ENCODE measurements at regions not wholly inside any gene's neighbourhood (a gene's known extent, or its start where the extent isn't known, plus 50 kb on each side); places are given as distances from the start of the nearest gene placed in this dataset.
A peak's percentile ranks its signal among the peaks of the same experiment; 100 is the strongest.

DNA sequence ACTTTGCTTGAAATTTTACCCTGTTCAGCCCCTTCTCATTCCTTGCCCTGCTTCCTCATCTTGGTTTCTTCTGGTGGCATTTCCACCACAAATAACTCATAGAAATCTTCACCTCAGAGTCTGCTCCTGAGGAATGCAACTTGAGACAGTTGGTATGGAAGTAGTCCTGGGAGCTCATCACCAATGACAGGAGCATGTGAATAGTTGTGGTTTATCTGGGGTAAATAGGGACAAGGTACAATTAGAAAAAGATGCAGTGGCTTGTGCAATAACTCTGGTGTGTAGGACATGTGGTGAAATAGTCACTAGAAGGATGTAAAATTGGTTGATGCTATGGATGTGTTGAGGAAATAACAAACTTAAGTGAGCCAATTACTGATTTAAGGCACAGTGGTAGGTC is 72.7 kb upstream of the CHRNA7 start (continued):
- TF ChIP-seq, protein P1, sequence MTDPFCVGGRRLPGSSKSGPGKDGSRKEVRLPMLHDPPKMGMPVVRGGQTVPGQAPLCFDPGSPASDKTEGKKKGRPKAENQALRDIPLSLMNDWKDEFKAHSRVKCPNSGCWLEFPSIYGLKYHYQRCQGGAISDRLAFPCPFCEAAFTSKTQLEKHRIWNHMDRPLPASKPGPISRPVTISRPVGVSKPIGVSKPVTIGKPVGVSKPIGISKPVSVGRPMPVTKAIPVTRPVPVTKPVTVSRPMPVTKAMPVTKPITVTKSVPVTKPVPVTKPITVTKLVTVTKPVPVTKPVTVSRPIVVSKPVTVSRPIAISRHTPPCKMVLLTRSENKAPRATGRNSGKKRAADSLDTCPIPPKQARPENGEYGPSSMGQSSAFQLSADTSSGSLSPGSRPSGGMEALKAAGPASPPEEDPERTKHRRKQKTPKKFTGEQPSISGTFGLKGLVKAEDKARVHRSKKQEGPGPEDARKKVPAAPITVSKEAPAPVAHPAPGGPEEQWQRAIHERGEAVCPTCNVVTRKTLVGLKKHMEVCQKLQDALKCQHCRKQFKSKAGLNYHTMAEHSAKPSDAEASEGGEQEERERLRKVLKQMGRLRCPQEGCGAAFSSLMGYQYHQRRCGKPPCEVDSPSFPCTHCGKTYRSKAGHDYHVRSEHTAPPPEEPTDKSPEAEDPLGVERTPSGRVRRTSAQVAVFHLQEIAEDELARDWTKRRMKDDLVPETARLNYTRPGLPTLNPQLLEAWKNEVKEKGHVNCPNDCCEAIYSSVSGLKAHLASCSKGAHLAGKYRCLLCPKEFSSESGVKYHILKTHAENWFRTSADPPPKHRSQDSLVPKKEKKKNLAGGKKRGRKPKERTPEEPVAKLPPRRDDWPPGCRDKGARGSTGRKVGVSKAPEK (CRISPR knock-in tag; IDR thresholded peaks at IDR 0.05; ENCODE audit: borderline replicate concordance): no peak
- TF ChIP-seq, protein P2, sequence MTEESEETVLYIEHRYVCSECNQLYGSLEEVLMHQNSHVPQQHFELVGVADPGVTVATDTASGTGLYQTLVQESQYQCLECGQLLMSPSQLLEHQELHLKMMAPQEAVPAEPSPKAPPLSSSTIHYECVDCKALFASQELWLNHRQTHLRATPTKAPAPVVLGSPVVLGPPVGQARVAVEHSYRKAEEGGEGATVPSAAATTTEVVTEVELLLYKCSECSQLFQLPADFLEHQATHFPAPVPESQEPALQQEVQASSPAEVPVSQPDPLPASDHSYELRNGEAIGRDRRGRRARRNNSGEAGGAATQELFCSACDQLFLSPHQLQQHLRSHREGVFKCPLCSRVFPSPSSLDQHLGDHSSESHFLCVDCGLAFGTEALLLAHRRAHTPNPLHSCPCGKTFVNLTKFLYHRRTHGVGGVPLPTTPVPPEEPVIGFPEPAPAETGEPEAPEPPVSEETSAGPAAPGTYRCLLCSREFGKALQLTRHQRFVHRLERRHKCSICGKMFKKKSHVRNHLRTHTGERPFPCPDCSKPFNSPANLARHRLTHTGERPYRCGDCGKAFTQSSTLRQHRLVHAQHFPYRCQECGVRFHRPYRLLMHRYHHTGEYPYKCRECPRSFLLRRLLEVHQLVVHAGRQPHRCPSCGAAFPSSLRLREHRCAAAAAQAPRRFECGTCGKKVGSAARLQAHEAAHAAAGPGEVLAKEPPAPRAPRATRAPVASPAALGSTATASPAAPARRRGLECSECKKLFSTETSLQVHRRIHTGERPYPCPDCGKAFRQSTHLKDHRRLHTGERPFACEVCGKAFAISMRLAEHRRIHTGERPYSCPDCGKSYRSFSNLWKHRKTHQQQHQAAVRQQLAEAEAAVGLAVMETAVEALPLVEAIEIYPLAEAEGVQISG (CRISPR knock-in tag; IDR thresholded peaks at IDR 0.05): no peak
- TF ChIP-seq ZBTB21 (CRISPR knock-in tag; IDR thresholded peaks at IDR 0.05) (no peak), MED13 (CRISPR knock-in tag; IDR thresholded peaks at IDR 0.05) (no peak), ZKSCAN1 (IDR thresholded peaks at IDR 0.05; ENCODE audit: low read length) (no peak), ZSCAN9 (CRISPR knock-in tag; IDR thresholded peaks at IDR 0.05; ENCODE audit: borderline replicate concordance) (no peak)

DNA sequence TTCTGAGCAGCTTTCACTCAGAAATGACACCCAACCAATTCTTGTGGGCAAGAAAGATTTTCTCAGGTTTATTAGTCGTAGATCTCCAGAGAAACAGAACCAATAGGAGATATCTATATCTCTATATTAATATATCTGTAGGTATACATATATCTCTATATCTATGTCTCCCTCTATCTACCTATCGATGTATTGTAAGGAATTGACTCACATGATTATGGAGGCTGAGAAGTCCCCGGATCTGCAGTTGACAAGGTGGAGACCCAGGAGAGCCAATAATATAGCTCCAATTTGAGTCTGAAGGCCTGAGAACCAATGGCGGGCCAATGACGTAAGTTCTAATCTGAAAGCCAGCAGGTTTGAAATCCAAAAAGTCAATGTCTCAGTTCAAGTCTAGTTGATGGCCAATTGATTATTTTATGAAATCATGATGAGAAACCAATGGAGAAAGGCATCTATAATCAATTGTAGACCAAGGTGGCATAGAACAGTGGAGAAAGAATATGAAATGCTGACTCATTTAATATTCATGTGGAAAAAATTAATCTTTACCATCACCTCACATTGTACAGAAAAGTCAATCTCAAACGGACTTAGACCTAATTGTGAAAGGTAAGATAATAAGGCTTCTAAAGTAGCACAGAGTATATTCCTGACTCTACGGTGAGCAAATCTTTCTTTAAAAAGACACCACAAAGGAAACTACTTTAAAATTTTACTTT is 65.6 kb upstream of the CHRNA7 start:
- no TSS peak for BruUV-seq (replicated peaks)
- TF ChIP-seq ZNF703 (CRISPR knock-in tag; IDR thresholded peaks at IDR 0.05; ENCODE audit: borderline replicate concordance) (no peak), NPAS2 (CRISPR knock-in tag; IDR thresholded peaks at IDR 0.05; ENCODE audit: borderline replicate concordance) (no peak), BORCS8-MEF2B (CRISPR knock-in tag; IDR thresholded peaks at IDR 0.05) (no peak), SETDB1 (CRISPR knock-in tag; IDR thresholded peaks at IDR 0.05; ENCODE audit: borderline replicate concordance) (no peak), MAFF (IDR thresholded peaks at IDR 0.05; ENCODE audit: low read depth, low read length) (peak; percentile 38; the same call in 1 of the 2 replicates), ETV5 (CRISPR knock-in tag; IDR thresholded peaks at IDR 0.05; ENCODE audit: borderline replicate concordance) (no peak), PITX1 (CRISPR knock-in tag; IDR thresholded peaks at IDR 0.05) (no peak), IRF2 (CRISPR knock-in tag; IDR thresholded peaks at IDR 0.05) (no peak), MBD4 (IDR thresholded peaks at IDR 0.05; ENCODE audit: borderline replicate concordance, low read length) (no peak)
- TF ChIP-seq, protein P3, sequence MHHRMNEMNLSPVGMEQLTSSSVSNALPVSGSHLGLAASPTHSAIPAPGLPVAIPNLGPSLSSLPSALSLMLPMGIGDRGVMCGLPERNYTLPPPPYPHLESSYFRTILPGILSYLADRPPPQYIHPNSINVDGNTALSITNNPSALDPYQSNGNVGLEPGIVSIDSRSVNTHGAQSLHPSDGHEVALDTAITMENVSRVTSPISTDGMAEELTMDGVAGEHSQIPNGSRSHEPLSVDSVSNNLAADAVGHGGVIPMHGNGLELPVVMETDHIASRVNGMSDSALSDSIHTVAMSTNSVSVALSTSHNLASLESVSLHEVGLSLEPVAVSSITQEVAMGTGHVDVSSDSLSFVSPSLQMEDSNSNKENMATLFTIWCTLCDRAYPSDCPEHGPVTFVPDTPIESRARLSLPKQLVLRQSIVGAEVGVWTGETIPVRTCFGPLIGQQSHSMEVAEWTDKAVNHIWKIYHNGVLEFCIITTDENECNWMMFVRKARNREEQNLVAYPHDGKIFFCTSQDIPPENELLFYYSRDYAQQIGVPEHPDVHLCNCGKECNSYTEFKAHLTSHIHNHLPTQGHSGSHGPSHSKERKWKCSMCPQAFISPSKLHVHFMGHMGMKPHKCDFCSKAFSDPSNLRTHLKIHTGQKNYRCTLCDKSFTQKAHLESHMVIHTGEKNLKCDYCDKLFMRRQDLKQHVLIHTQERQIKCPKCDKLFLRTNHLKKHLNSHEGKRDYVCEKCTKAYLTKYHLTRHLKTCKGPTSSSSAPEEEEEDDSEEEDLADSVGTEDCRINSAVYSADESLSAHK (CRISPR knock-in tag; IDR thresholded peaks at IDR 0.05; ENCODE audit: borderline replicate concordance): no peak

More for the DNA sequence above, 65.6 kb upstream of the CHRNA7 start:
- H3K27me3 ChIP-seq (ENCODE audit: control insufficient read depth in 1 of 2, insufficient read depth in 2 of 2, low read length in 2 of 2): no peaks in the 10 kb centered on the region
- H3K4me2 ChIP-seq (ENCODE audit: low read depth, low read length): no peak overlapping the region
- no peak overlapping the region for H3K9ac ChIP-seq (ENCODE audit: insufficient read depth, low read depth, low read length)
- H3K27ac ChIP-seq (ENCODE audit: extremely low read length, insufficient read depth, low read length): no peak overlapping the region
- DNase-seq (ENCODE audit: low spot score) (no peak), FAIRE-seq (no peak), ATAC-seq (no peak)
- ChIA-PET POLR2A (no interaction called here), CTCF (ENCODE audit: low intra/inter-chr PET ratio, low total read pairs) (no interaction called here)
- intact Hi-C loops (cut with micrococcal nuclease; ENCODE audit: unreplicated experiment) (no loop called here), in situ Hi-C loops (cut with HindIII; ENCODE audit: extremely low pct_ligation_motif_present, low pct_unique_long_range_greater_than_20kb) (no loop called here)
- H3K9me3 ChIP-seq (ENCODE audit: low read length): peaks cover 17% of the 10 kb centered on the region
- H3K4me1 ChIP-seq (ENCODE audit: insufficient read depth, low read length): peaks cover 5% of the 10 kb centered on the region
- no peak overlapping the region for H3K4me3 ChIP-seq (replicated peaks in 1 of 3; ENCODE audit: insufficient read depth in 1 of 3, low read depth in 2 of 3, low read length in 3 of 3)
- no peaks in the 10 kb centered on the region for H4K20me1 ChIP-seq (ENCODE audit: insufficient read depth, low read length)
- WGBS (ENCODE audit: low lambda C conversion rate): 29% methylated on average over 7 of the region's 7 CpGs
- no peaks in the 10 kb centered on the region for H3K36me3 ChIP-seq (replicated peaks in 1 of 2; ENCODE audit: control insufficient read depth in 1 of 2, insufficient read depth in 2 of 2, low read length in 2 of 2)
- H3K79me2 ChIP-seq (ENCODE audit: insufficient read depth, low read length): no peaks in the 10 kb centered on the region
- no peak overlapping the region for H2AFZ ChIP-seq (ENCODE audit: low read length)

Data from HepG2 (cell line).